OCI-LY1 (cell line): ENCODE measurements at regions not wholly inside any gene's neighbourhood (a gene's known extent, or its start where the extent isn't known, plus 50 kb on each side); places are given as distances from the start of the nearest gene placed in this dataset.

Source experiments
- CTCF ChIP-seq: fragments of 200-600 bp; sonication (generic), shearing (Covaris generic); IDR thresholded peaks from 2 replicates; pipeline ENCODE4 v1.5.1; 2017; ENCODE audit warnings: mild to moderate bottlenecking, antibody characterized with exemption, low read length, moderate library complexity, mixed read lengths
- EZH2 ChIP-seq: fragments of 200-600 bp; sonication (generic), shearing (Covaris generic); IDR thresholded peaks from 2 replicates; pipeline ENCODE4 v1.8.0; 2017; ENCODE audit warnings: borderline replicate concordance, mixed run types, mild to moderate bottlenecking, antibody characterized with exemption, low read length, moderate library complexity, mixed read lengths

- TF ChIP-seq CTCF (no peak), EZH2 (no peak)
Measured at GRCh38 chr6:97462031-97462430, 179.0 kb upstream of the MMS22L start.
